Large intestine (tissue), 3 donors: ENCODE measurements at regions not wholly inside any gene's neighbourhood (a gene's known extent, or its start where the extent isn't known, plus 50 kb on each side); places are given as distances from the start of the nearest gene placed in this dataset.

Source experiments
- DNase-seq, 2 donors: peaks; one replicate each; pipeline versions ENCODE4 v3.0.0 to v3.0.0-alpha.2; 2013
- H3K27ac ChIP-seq: one replicate; pipeline ENCODE4 v1.5.1; 2013; ENCODE audit warnings: low read length
- H3K27me3 ChIP-seq: 2 replicates; pipeline ENCODE4 v1.6.1; 2013; ENCODE audit warnings: low read length; ENCODE audit not compliant: control insufficient read depth, insufficient read depth
- H3K36me3 ChIP-seq: 2 replicates; pipeline ENCODE4 v1.6.1; 2013; ENCODE audit warnings: low read length; ENCODE audit not compliant: control insufficient read depth, insufficient read depth
- H3K4me1 ChIP-seq: one replicate; pipeline ENCODE4 v1.6.1; 2013; ENCODE audit warnings: low read length; ENCODE audit not compliant: control insufficient read depth, insufficient read depth
- H3K4me3 ChIP-seq: one replicate; pipeline ENCODE4 v1.5.1; 2013; ENCODE audit warnings: low read length
- H3K9me3 ChIP-seq: one replicate; pipeline ENCODE4 v1.6.1; 2013; ENCODE audit warnings: mild to moderate bottlenecking, low read depth, low read length, moderate library complexity; ENCODE audit not compliant: control insufficient read depth
- WGBS: methylation state at CpG from one replicate; pipeline ENCODE4 v1.1.5; 2013; ENCODE audit warnings: low lambda C conversion rate; ENCODE audit not compliant: insufficient coverage; 5-methylcytosine and 5-hydroxymethylcytosine counted together

GRCh38 chr19:30857388-30857787 lies 485.2 kb downstream of the ZNF536 start:
- WGBS, result no CpG with 5 or more reads among the region's 6 CpGs
- no peaks in the 10 kb centered on the region for H3K9me3 ChIP-seq
- no peaks in the 10 kb centered on the region for H3K27me3 ChIP-seq
- DNase-seq, result no peak
- no peak overlapping the region for H3K4me3 ChIP-seq
- no peaks in the 10 kb centered on the region for H3K36me3 ChIP-seq
- H3K4me1 ChIP-seq, result no peaks in the 10 kb centered on the region
- H3K27ac ChIP-seq, result no peak overlapping the region

- Histone ChIP-seq H3K27ac (no peak overlapping the region), H3K4me3 (no peak overlapping the region), H3K27me3 (no peaks in the 10 kb centered on the region), H3K36me3 (no peaks in the 10 kb centered on the region), H3K9me3 (no peaks in the 10 kb centered on the region), H3K4me1 (no peaks in the 10 kb centered on the region)
- WGBS, result no CpG with 5 or more reads among the region's 3 CpGs
- DNase-seq, result no peak
These were observed 484.6 kb downstream of the ZNF536 start for GRCh38 chr19:30856786-30857185.

GRCh38 chr19:30856376-30856775 lies 484.2 kb downstream of the ZNF536 start:
- Histone ChIP-seq H3K27ac (no peak overlapping the region), H3K36me3 (no peaks in the 10 kb centered on the region), H3K4me1 (no peaks in the 10 kb centered on the region), H3K9me3 (no peaks in the 10 kb centered on the region), H3K4me3 (no peak overlapping the region), H3K27me3 (no peaks in the 10 kb centered on the region)
- no peak for DNase-seq
- WGBS, result no CpG with 5 or more reads among the region's 3 CpGs

- H3K4me3 ChIP-seq, result no peak overlapping the region
- DNase-seq, result no peak
- no CpG with 5 or more reads among the region's 6 CpGs for WGBS
These were observed 483.3 kb downstream of the ZNF536 start for GRCh38 chr19:30855442-30855841.

GRCh38 chr19:30854661-30855060 lies 482.5 kb downstream of the ZNF536 start:
- Histone ChIP-seq H3K27ac (no peak overlapping the region), H3K36me3 (no peaks in the 10 kb centered on the region), H3K27me3 (no peaks in the 10 kb centered on the region), H3K4me1 (no peaks in the 10 kb centered on the region), H3K4me3 (no peak overlapping the region), H3K9me3 (no peaks in the 10 kb centered on the region)
- DNase-seq, result no peak
- no CpG with 5 or more reads among the region's 4 CpGs for WGBS

More at GRCh38 chr19:30855442-30855841, 483.3 kb downstream of the ZNF536 start:
- Histone ChIP-seq H3K4me1 (no peaks in the 10 kb centered on the region), H3K36me3 (no peaks in the 10 kb centered on the region), H3K9me3 (no peaks in the 10 kb centered on the region), H3K27me3 (no peaks in the 10 kb centered on the region), H3K27ac (no peak overlapping the region)

- Histone ChIP-seq H3K27me3 (no peaks in the 10 kb centered on the region), H3K27ac (no peak overlapping the region), H3K4me1 (no peaks in the 10 kb centered on the region), H3K4me3 (no peak overlapping the region), H3K9me3 (no peaks in the 10 kb centered on the region), H3K36me3 (no peaks in the 10 kb centered on the region)
- no CpG with 5 or more reads among the region's 1 CpG for WGBS
- DNase-seq, result no peak
These were observed 482.0 kb downstream of the ZNF536 start for GRCh38 chr19:30854207-30854606.

GRCh38 chr19:30853036-30853435 lies 480.9 kb downstream of the ZNF536 start:
- no CpG with 5 or more reads among the region's 3 CpGs for WGBS
- H3K27ac ChIP-seq, result no peak overlapping the region
- H3K4me3 ChIP-seq, result no peak overlapping the region
- DNase-seq, result no peak
- no peaks in the 10 kb centered on the region for H3K9me3 ChIP-seq
- no peaks in the 10 kb centered on the region for H3K27me3 ChIP-seq
- H3K36me3 ChIP-seq, result no peaks in the 10 kb centered on the region
- no peaks in the 10 kb centered on the region for H3K4me1 ChIP-seq

- WGBS, result no CpG with 5 or more reads among the region's 10 CpGs
- Histone ChIP-seq H3K4me1 (no peaks in the 10 kb centered on the region), H3K27ac (no peak overlapping the region), H3K27me3 (no peaks in the 10 kb centered on the region), H3K36me3 (no peaks in the 10 kb centered on the region), H3K9me3 (no peaks in the 10 kb centered on the region), H3K4me3 (no peak overlapping the region)
- DNase-seq, result no peak
These were observed 480.0 kb downstream of the ZNF536 start for GRCh38 chr19:30852168-30852567.

GRCh38 chr19:30851646-30852045 lies 479.5 kb downstream of the ZNF536 start:
- H3K4me3 ChIP-seq, result no peak overlapping the region
- no peak for DNase-seq
- no peaks in the 10 kb centered on the region for H3K36me3 ChIP-seq
- no CpG with 5 or more reads among the region's 2 CpGs for WGBS
- no peaks in the 10 kb centered on the region for H3K4me1 ChIP-seq
- no peaks in the 10 kb centered on the region for H3K9me3 ChIP-seq
- H3K27ac ChIP-seq, result no peak overlapping the region
- H3K27me3 ChIP-seq, result no peaks in the 10 kb centered on the region

GRCh38 chr19:30848636-30849425 lies 476.6 kb downstream of the ZNF536 start:
- no peaks in the 10 kb centered on the region for H3K36me3 ChIP-seq
- H3K27ac ChIP-seq, result no peak overlapping the region
- H3K27me3 ChIP-seq, result no peaks in the 10 kb centered on the region
- no peaks in the 10 kb centered on the region for H3K9me3 ChIP-seq
- 94% methylated on average over 3 of the region's 9 CpGs for WGBS
- DNase-seq, result no peak
- no peak overlapping the region for H3K4me3 ChIP-seq
- H3K4me1 ChIP-seq, result no peaks in the 10 kb centered on the region

- Histone ChIP-seq H3K4me1 (no peaks in the 10 kb centered on the region), H3K27me3 (no peaks in the 10 kb centered on the region), H3K4me3 (no peak overlapping the region), H3K36me3 (no peaks in the 10 kb centered on the region), H3K27ac (no peak overlapping the region), H3K9me3 (no peaks in the 10 kb centered on the region)
- no peak for DNase-seq
- no CpG with 5 or more reads among the region's 13 CpGs for WGBS
These were observed 473.9 kb downstream of the ZNF536 start for GRCh38 chr19:30846102-30846501.
